Activated B cell treated with CpG ODN at 0.5 μM for 24 hours (primary cell): ENCODE measurements at regions not wholly inside any gene's neighbourhood (a gene's known extent, or its start where the extent isn't known, plus 50 kb on each side); places are given as distances from the start of the nearest gene placed in this dataset.

Source experiments
- ATAC-seq: fragments of 200-7000 bp; cut with Tn5 transposase; one replicate; pipeline ENCODE4 v1.10.0; 2021; ENCODE audit warnings: low read depth, mild to moderate bottlenecking, moderate library complexity
- CTCF ChIA-PET: fragments of 350-600 bp; sonication (Branson Sonifier 250); formaldehyde crosslinking; loops from one replicate; lab custom pipeline; 2021; ENCODE audit warnings: antibody characterized with exemption; lab: Charles Lee
- POLR2A ChIA-PET: fragments of 350-600 bp; sonication (Branson Sonifier 250); formaldehyde crosslinking; loops from one replicate; lab custom pipeline; 2021; ENCODE audit warnings: antibody characterized with exemption; lab: Charles Lee
- DNase-seq: peaks from one replicate; pipeline ENCODE4 v3.0.0; 2022
- H3K27ac Mint-ChIP-seq: one replicate; pipeline ENCODE4 v1.8.0; 2020; ENCODE audit warnings: mixed read lengths
- H3K27me3 Mint-ChIP-seq: one replicate; pipeline ENCODE4 v1.8.0; 2021; ENCODE audit warnings: mixed read lengths
- H3K36me3 Mint-ChIP-seq: one replicate; pipeline ENCODE4 v1.8.0; 2021; ENCODE audit warnings: low read depth, mixed read lengths
- H3K4me1 Mint-ChIP-seq: one replicate; pipeline ENCODE4 v1.8.0; 2021; ENCODE audit warnings: mixed read lengths
- H3K4me3 Mint-ChIP-seq: one replicate; pipeline ENCODE4 v1.8.0; 2020; ENCODE audit warnings: mild to moderate bottlenecking, mixed read lengths
- H3K9me3 Mint-ChIP-seq: one replicate; pipeline ENCODE4 v1.8.0; 2020; ENCODE audit warnings: mixed read lengths
- CTCF ChIP-seq: fragments of 200-600 bp; IDR thresholded peaks from one replicate; pipeline ENCODE4 v1.8.0; 2022; ENCODE audit warnings: antibody characterized with exemption, mild to moderate bottlenecking
- intact Hi-C: fragments of 100-400 bp; cut with micrococcal nuclease; formaldehyde crosslinking; loops from one replicate; pipeline ENCODE4 v1.15.1; 2024

- no peaks in the 10 kb centered on the region for H3K9me3 Mint-ChIP-seq
- ATAC-seq = no peak
- CTCF ChIA-PET = no interaction called here
- no peak overlapping the region for H3K4me3 Mint-ChIP-seq
- POLR2A ChIA-PET = no interaction called here
- H3K27ac Mint-ChIP-seq = no peak overlapping the region
- no peak for DNase-seq
- TF ChIP-seq CTCF = no peak
- no peaks in the 10 kb centered on the region for H3K36me3 Mint-ChIP-seq
- intact Hi-C loops = no loop called here
- H3K27me3 Mint-ChIP-seq = no peaks in the 10 kb centered on the region
- peaks cover 15% of the 10 kb centered on the region for H3K4me1 Mint-ChIP-seq
These were observed 170.0 kb upstream of the STK17B start for GRCh38 chr2:196341277-196341841.

GRCh38 chr2:196344397-196344796 is 173.0 kb upstream of the STK17B start:
- peaks cover 4% of the 10 kb centered on the region for H3K4me1 Mint-ChIP-seq
- intact Hi-C loops = no loop called here
- ChIA-PET POLR2A (no interaction called here), CTCF (interaction anchor here (1.0 kb wide), 1 partner anchor 266 kb away, joined by 3 read pairs; no protein-coding TSS in a partner anchor)
- TF ChIP-seq CTCF = no peak
- no peak overlapping the region for H3K27ac Mint-ChIP-seq
- ATAC-seq = no peak
- H3K9me3 Mint-ChIP-seq = no peaks in the 10 kb centered on the region
- no peak overlapping the region for H3K4me3 Mint-ChIP-seq
- H3K27me3 Mint-ChIP-seq = no peaks in the 10 kb centered on the region
- no peak for DNase-seq
- no peaks in the 10 kb centered on the region for H3K36me3 Mint-ChIP-seq

- peaks cover 11% of the 10 kb centered on the region for H3K9me3 Mint-ChIP-seq
- TF ChIP-seq CTCF = no peak
- intact Hi-C loops = no loop called here
- ATAC-seq (no peak), DNase-seq (no peak)
- CTCF ChIA-PET = no interaction called here
- H3K4me1 Mint-ChIP-seq = no peaks in the 10 kb centered on the region
- H3K27me3 Mint-ChIP-seq = peaks cover 7% of the 10 kb centered on the region
- no peak overlapping the region for H3K27ac Mint-ChIP-seq
- POLR2A ChIA-PET = no interaction called here
- no peak overlapping the region for H3K4me3 Mint-ChIP-seq
- no peaks in the 10 kb centered on the region for H3K36me3 Mint-ChIP-seq
These were observed 182.3 kb upstream of the STK17B start for GRCh38 chr2:196353717-196354116.

GRCh38 chr2:196354186-196354585 is 182.8 kb upstream of the STK17B start:
- Mint-ChIP-seq H3K27ac (no peak overlapping the region), H3K4me3 (no peak overlapping the region), H3K4me1 (no peaks in the 10 kb centered on the region), H3K27me3 (peaks cover 7% of the 10 kb centered on the region), H3K36me3 (no peaks in the 10 kb centered on the region), H3K9me3 (peaks cover 11% of the 10 kb centered on the region)
- TF ChIP-seq CTCF = no peak
- ChIA-PET CTCF (no interaction called here), POLR2A (no interaction called here)
- intact Hi-C loops = no loop called here
- ATAC-seq (no peak), DNase-seq (no peak)

GRCh38 chr2:196356332-196356731 is 185.0 kb upstream of the STK17B start:
- no peak for ATAC-seq
- Mint-ChIP-seq H3K27me3 (peaks cover 16% of the 10 kb centered on the region), H3K27ac (no peak overlapping the region), H3K9me3 (peaks cover 11% of the 10 kb centered on the region), H3K36me3 (no peaks in the 10 kb centered on the region), H3K4me1 (no peaks in the 10 kb centered on the region), H3K4me3 (no peak overlapping the region)
- POLR2A ChIA-PET = no interaction called here
- DNase-seq = no peak
- CTCF ChIA-PET = no interaction called here
- no peak for TF ChIP-seq CTCF
- intact Hi-C loops = no loop called here
